HG03571 (cell line): ENCODE measurements at regions not wholly inside any gene's neighbourhood (a gene's known extent, or its start where the extent isn't known, plus 50 kb on each side); places are given as distances from the start of the nearest gene placed in this dataset.

Source experiments
- ATAC-seq: cut with Tn5 transposase; IDR thresholded peaks from one replicate; pipeline ENCODE4 v1.9.1; 2021; ENCODE audit not compliant: unreplicated experiment

- ATAC-seq = no peak
Observed at GRCh38 chr4:122555216-122555615, 65.7 kb downstream of the IL21 start.

GRCh38 chr4:122553432-122553831 lies 67.4 kb downstream of the IL21 start:
- no peak for ATAC-seq

GRCh38 chr4:122552898-122553297 lies 68.0 kb downstream of the IL21 start:
- no peak for ATAC-seq

GRCh38 chr4:122548886-122549630 lies 71.8 kb downstream of the IL21 start:
- no peak for ATAC-seq

- ATAC-seq = no peak
Observed at GRCh38 chr4:122548452-122548851, 72.4 kb downstream of the IL21 start.

- peak; percentile 83 for ATAC-seq
Observed at GRCh38 chr4:122542411-122543236, 78.2 kb downstream of the IL21 start.

- no peak for ATAC-seq
Observed at GRCh38 chr4:122541996-122542395, 78.9 kb downstream of the IL21 start.

GRCh38 chr4:122540838-122541237 lies 80.0 kb downstream of the IL21 start:
- ATAC-seq = no peak

- ATAC-seq = no peak
Observed at GRCh38 chr4:122539861-122540465, 80.9 kb downstream of the IL21 start.

GRCh38 chr4:122537388-122538135 lies 81.0 kb upstream of the IL2 start:
- no peak for ATAC-seq

- no peak for ATAC-seq
Observed at GRCh38 chr4:122536001-122536400, 79.5 kb upstream of the IL2 start.

- ATAC-seq = no peak
Observed at GRCh38 chr4:122534776-122535175, 78.3 kb upstream of the IL2 start.

GRCh38 chr4:122533841-122534240 lies 77.3 kb upstream of the IL2 start:
- ATAC-seq = no peak

GRCh38 chr4:122532766-122533165 lies 76.2 kb upstream of the IL2 start:
- ATAC-seq = no peak

GRCh38 chr4:122531514-122531913 lies 75.0 kb upstream of the IL2 start:
- ATAC-seq = no peak

GRCh38 chr4:122531038-122531437 lies 74.5 kb upstream of the IL2 start:
- ATAC-seq = no peak

- ATAC-seq = no peak
Observed at GRCh38 chr4:122528879-122529278, 72.4 kb upstream of the IL2 start.

- no peak for ATAC-seq
Observed at GRCh38 chr4:122525865-122526264, 69.3 kb upstream of the IL2 start.

- no peak for ATAC-seq
Observed at GRCh38 chr4:122524176-122524575, 67.7 kb upstream of the IL2 start.

GRCh38 chr4:122522944-122523343 lies 66.4 kb upstream of the IL2 start:
- no peak for ATAC-seq

GRCh38 chr4:122517345-122517744 lies 60.8 kb upstream of the IL2 start:
- no peak for ATAC-seq
